Activated naive CD4-positive, alpha-beta T cell treated with anti-CD3 and anti-CD28 coated beads for 36 hours (primary cell): ENCODE measurements at regions not wholly inside any gene's neighbourhood (a gene's known extent, or its start where the extent isn't known, plus 50 kb on each side); places are given as distances from the start of the nearest gene placed in this dataset.

Source experiments
- CTCF ChIA-PET: fragments of 350-600 bp; sonication (Branson Sonifier 250); formaldehyde crosslinking; loops from one replicate; lab custom pipeline; 2021; ENCODE audit warnings: antibody characterized with exemption; lab: Charles Lee
- DNase-seq: peaks from one replicate; pipeline ENCODE4 v3.0.0-alpha.2; 2020
- H3K27ac Mint-ChIP-seq: one replicate; pipeline ENCODE4 v1.8.0; 2021; ENCODE audit warnings: mild to moderate bottlenecking, mixed read lengths
- H3K27me3 Mint-ChIP-seq: one replicate; pipeline ENCODE4 v1.8.0; 2021; ENCODE audit warnings: low read depth, mixed read lengths
- H3K36me3 Mint-ChIP-seq: one replicate; pipeline ENCODE4 v1.8.0; 2021; ENCODE audit warnings: low read depth, mixed read lengths
- H3K4me1 Mint-ChIP-seq: one replicate; pipeline ENCODE4 v1.8.0; 2021; ENCODE audit warnings: low read depth, mixed read lengths
- H3K4me3 Mint-ChIP-seq: one replicate; pipeline ENCODE4 v1.8.0; 2021; ENCODE audit warnings: mild to moderate bottlenecking, moderate library complexity, mixed read lengths
- H3K9me3 Mint-ChIP-seq: one replicate; pipeline ENCODE4 v1.8.0; 2021; ENCODE audit warnings: mixed read lengths
- intact Hi-C: fragments of 100-400 bp; cut with micrococcal nuclease; formaldehyde crosslinking; loops from one replicate; pipeline ENCODE4 v1.15.1; 2023

GRCh38 chr7:12056381-12056780 is 154.7 kb upstream of the TMEM106B start:
- Mint-ChIP-seq H3K4me1 (no peaks in the 10 kb centered on the region), H3K9me3 (peaks cover 8% of the 10 kb centered on the region), H3K36me3 (peaks cover 4% of the 10 kb centered on the region), H3K4me3 (no peak overlapping the region), H3K27me3 (no peaks in the 10 kb centered on the region), H3K27ac (no peak overlapping the region)
- intact Hi-C loops: no loop called here
- no peak for DNase-seq
- CTCF ChIA-PET: interaction anchor here (1.1 kb wide), 1 partner anchor 9 kb away, joined by 5 read pairs; no protein-coding TSS in a partner anchor

GRCh38 chr7:12056977-12057376 is 154.1 kb upstream of the TMEM106B start:
- no peaks in the 10 kb centered on the region for H3K27me3 Mint-ChIP-seq
- no peak overlapping the region for H3K27ac Mint-ChIP-seq
- intact Hi-C loops: no loop called here
- no peaks in the 10 kb centered on the region for H3K4me1 Mint-ChIP-seq
- CTCF ChIA-PET: no interaction called here
- H3K4me3 Mint-ChIP-seq: no peak overlapping the region
- H3K9me3 Mint-ChIP-seq: peaks cover 8% of the 10 kb centered on the region
- H3K36me3 Mint-ChIP-seq: peaks cover 4% of the 10 kb centered on the region
- no peak for DNase-seq

- Mint-ChIP-seq H3K27me3 (no peaks in the 10 kb centered on the region), H3K36me3 (peaks cover 2% of the 10 kb centered on the region), H3K4me3 (no peak overlapping the region), H3K4me1 (peaks cover 10% of the 10 kb centered on the region), H3K27ac (no peak overlapping the region), H3K9me3 (peaks cover 3% of the 10 kb centered on the region)
- peak; percentile 9 for DNase-seq
- intact Hi-C loops: no loop called here
- CTCF ChIA-PET: interaction anchor here (0.6 to 1.5 kb wide), 5 partner anchors 9 to 196 kb away, joined by 3 to 5 read pairs (median 3); no protein-coding TSS in a partner anchor
Measured at GRCh38 chr7:12062062-12062461, 149.0 kb upstream of the TMEM106B start.

- H3K36me3 Mint-ChIP-seq: no peaks in the 10 kb centered on the region
- H3K27me3 Mint-ChIP-seq: no peaks in the 10 kb centered on the region
- H3K9me3 Mint-ChIP-seq: no peaks in the 10 kb centered on the region
- H3K4me1 Mint-ChIP-seq: peaks cover 15% of the 10 kb centered on the region
- CTCF ChIA-PET: interaction anchor here (0.7 to 1.3 kb wide), 4 partner anchors 9 to 258 kb away, joined by 3 to 5 read pairs (median 4); no protein-coding TSS in a partner anchor
- no peak overlapping the region for H3K27ac Mint-ChIP-seq
- no peak overlapping the region for H3K4me3 Mint-ChIP-seq
- DNase-seq: no peak
- intact Hi-C loops: loop anchor here (5.0 kb wide), 1 partner anchor 232 kb away; the partner anchor contains the start of gene THSD7A
Measured at GRCh38 chr7:12064586-12065127, 146.4 kb upstream of the TMEM106B start.

- H3K36me3 Mint-ChIP-seq: no peaks in the 10 kb centered on the region
- intact Hi-C loops: loop anchor here (1.0 to 5.0 kb wide), 4 partner anchors 191 to 639 kb away; partner anchors contain the start of gene THSD7A
- no peak for DNase-seq
- H3K4me3 Mint-ChIP-seq: no peak overlapping the region
- CTCF ChIA-PET: interaction anchor here (4.5 kb wide), 1 partner anchor 257 kb away, joined by 23 read pairs; no protein-coding TSS in a partner anchor
- no peak overlapping the region for H3K27ac Mint-ChIP-seq
- peaks cover 15% of the 10 kb centered on the region for H3K4me1 Mint-ChIP-seq
- no peaks in the 10 kb centered on the region for H3K27me3 Mint-ChIP-seq
- no peaks in the 10 kb centered on the region for H3K9me3 Mint-ChIP-seq
Measured at GRCh38 chr7:12066004-12066403, 145.1 kb upstream of the TMEM106B start.

GRCh38 chr7:12066521-12066920 is 144.6 kb upstream of the TMEM106B start:
- CTCF ChIA-PET: interaction anchor here (2.3 to 4.5 kb wide), 2 partner anchors 145 to 257 kb away, joined by 7 to 23 read pairs; partner anchors contain the start of gene TMEM106B
- H3K9me3 Mint-ChIP-seq: no peaks in the 10 kb centered on the region
- no peaks in the 10 kb centered on the region for H3K36me3 Mint-ChIP-seq
- intact Hi-C loops: loop anchor here (1.0 to 5.0 kb wide), 4 partner anchors 191 to 640 kb away; partner anchors contain the start of gene THSD7A
- no peak for DNase-seq
- peaks cover 15% of the 10 kb centered on the region for H3K4me1 Mint-ChIP-seq
- H3K27ac Mint-ChIP-seq: no peak overlapping the region
- no peak overlapping the region for H3K4me3 Mint-ChIP-seq
- H3K27me3 Mint-ChIP-seq: no peaks in the 10 kb centered on the region

GRCh38 chr7:12067156-12067831 is 143.8 kb upstream of the TMEM106B start:
- H3K4me1 Mint-ChIP-seq: peaks cover 15% of the 10 kb centered on the region
- H3K27ac Mint-ChIP-seq: no peak overlapping the region

GRCh38 chr7:12069757-12070156 is 141.3 kb upstream of the TMEM106B start:
- H3K4me1 Mint-ChIP-seq: peaks cover 15% of the 10 kb centered on the region
- H3K27ac Mint-ChIP-seq: no peak overlapping the region

More at GRCh38 chr7:12067156-12067831, 143.8 kb upstream of the TMEM106B start:
- peak; percentile 71 for DNase-seq
- Mint-ChIP-seq H3K36me3 (no peaks in the 10 kb centered on the region), H3K4me3 (no peak overlapping the region), H3K27me3 (no peaks in the 10 kb centered on the region), H3K9me3 (no peaks in the 10 kb centered on the region)
- intact Hi-C loops: loop anchor here (1.0 to 5.0 kb wide), 8 partner anchors 144 to 640 kb away; partner anchors contain the start of genes THSD7A and TMEM106B
- CTCF ChIA-PET: interaction anchor here (1.0 to 4.5 kb wide), 3 partner anchors 144 to 256 kb away, joined by 3 to 23 read pairs (median 7); partner anchors contain the start of gene TMEM106B

GRCh38 chr7:12074889-12075288 is 136.2 kb upstream of the TMEM106B start:
- CTCF ChIA-PET: no interaction called here
- Mint-ChIP-seq H3K4me1 (no peaks in the 10 kb centered on the region), H3K27me3 (no peaks in the 10 kb centered on the region), H3K9me3 (peaks cover 19% of the 10 kb centered on the region), H3K27ac (no peak overlapping the region), H3K36me3 (no peaks in the 10 kb centered on the region), H3K4me3 (no peak overlapping the region)
- intact Hi-C loops: no loop called here
- no peak for DNase-seq

More at GRCh38 chr7:12069757-12070156, 141.3 kb upstream of the TMEM106B start:
- intact Hi-C loops: loop anchor here (5.0 kb wide), 1 partner anchor 237 kb away; the partner anchor contains the start of gene THSD7A
- peaks cover 3% of the 10 kb centered on the region for H3K9me3 Mint-ChIP-seq
- H3K36me3 Mint-ChIP-seq: no peaks in the 10 kb centered on the region
- CTCF ChIA-PET: interaction anchor here (1.6 to 4.5 kb wide), 2 partner anchors 222 to 253 kb away, joined by 5 to 23 read pairs; no protein-coding TSS in a partner anchor
- no peak overlapping the region for H3K4me3 Mint-ChIP-seq
- no peak for DNase-seq
- H3K27me3 Mint-ChIP-seq: no peaks in the 10 kb centered on the region

- no peaks in the 10 kb centered on the region for H3K27me3 Mint-ChIP-seq
- no peaks in the 10 kb centered on the region for H3K4me1 Mint-ChIP-seq
- H3K4me3 Mint-ChIP-seq: no peak overlapping the region
- no peak for DNase-seq
- CTCF ChIA-PET: no interaction called here
- no peak overlapping the region for H3K27ac Mint-ChIP-seq
- intact Hi-C loops: no loop called here
- peaks cover 13% of the 10 kb centered on the region for H3K9me3 Mint-ChIP-seq
- H3K36me3 Mint-ChIP-seq: no peaks in the 10 kb centered on the region
Measured at GRCh38 chr7:12080006-12080405, 131.1 kb upstream of the TMEM106B start.

- Mint-ChIP-seq H3K36me3 (no peaks in the 10 kb centered on the region), H3K4me3 (no peak overlapping the region), H3K27ac (no peak overlapping the region), H3K4me1 (no peaks in the 10 kb centered on the region), H3K9me3 (peaks cover 3% of the 10 kb centered on the region), H3K27me3 (no peaks in the 10 kb centered on the region)
- intact Hi-C loops: no loop called here
- no peak for DNase-seq
- CTCF ChIA-PET: interaction anchor here (0.6 kb wide), 1 partner anchor 276 kb away, joined by 5 read pairs; no protein-coding TSS in a partner anchor
Measured at GRCh38 chr7:12085516-12085915, 125.6 kb upstream of the TMEM106B start.
